ENCODE measurements at regions not wholly inside any gene's neighbourhood (a gene's known extent, or its start where the extent isn't known, plus 50 kb on each side); places are given as distances from the start of the nearest gene placed in this dataset.

- 64 to 72% (median 71%) methylated on average over 5 of the region's 5 CpGs for whole genome bisulfite sequencing, 3 donors
- Histone ChIP-seq H3K27ac (no peak overlapping the region), H3K27me3 (no peaks in the 10 kb centered on the region), H3K9me3 (no peaks in the 10 kb centered on the region), H3K4me3 (no peak overlapping the region), H3K4me1 (ENCODE audit: insufficient read depth) (peaks cover 4% of the 10 kb centered on the region), H3K36me3 (no peaks in the 10 kb centered on the region)
- no peak for DNase-seq
- intact Hi-C loops (cut with DNase I) = no loop called here
- TF ChIP-seq CTCF (IDR thresholded peaks at IDR 0.05) (no peak), POLR2A (IDR thresholded peaks at IDR 0.05) (no peak), EP300 (IDR thresholded peaks at IDR 0.05) (no peak)
Observed at GRCh38 chrX:39851745-39852455, 245.9 kb downstream of the BCOR start.

- H3K27ac ChIP-seq = no peak overlapping the region
- DNase-seq = no peak
Observed at GRCh38 chrX:39852491-39852890, 245.3 kb downstream of the BCOR start.

GRCh38 chrX:39853417-39854030, 244.2 kb downstream of the BCOR start:
- no peak for DNase-seq
- Histone ChIP-seq H3K27me3 (no peaks in the 10 kb centered on the region), H3K36me3 (no peaks in the 10 kb centered on the region), H3K27ac (no peak overlapping the region), H3K4me1 (ENCODE audit: insufficient read depth) (no peaks in the 10 kb centered on the region), H3K4me3 (no peak overlapping the region), H3K9me3 (no peaks in the 10 kb centered on the region)
- 23 to 29% (median 28%) methylated on average over 3 of the region's 3 CpGs for WGBS, 3 donors
- intact Hi-C loops (cut with DNase I) = no loop called here
- TF ChIP-seq POLR2A (IDR thresholded peaks at IDR 0.05) (no peak), CTCF (IDR thresholded peaks at IDR 0.05) (no peak), EP300 (IDR thresholded peaks at IDR 0.05) (no peak)

More at GRCh38 chrX:39852491-39852890, 245.3 kb downstream of the BCOR start:
- Histone ChIP-seq H3K4me3 (no peak overlapping the region), H3K9me3 (no peaks in the 10 kb centered on the region), H3K4me1 (ENCODE audit: insufficient read depth) (peaks cover 4% of the 10 kb centered on the region), H3K36me3 (no peaks in the 10 kb centered on the region), H3K27me3 (no peaks in the 10 kb centered on the region)
- 86 to 91% (median 87%) methylated on average over 3 of the region's 3 CpGs for WGBS, 3 donors
- TF ChIP-seq POLR2A (IDR thresholded peaks at IDR 0.05) (no peak), CTCF (IDR thresholded peaks at IDR 0.05) (no peak), EP300 (IDR thresholded peaks at IDR 0.05) (no peak)
- intact Hi-C loops (cut with DNase I) = no loop called here

- 78 to 87% (median 85%) methylated on average over 17 of the region's 17 CpGs for WGBS, 3 donors
- intact Hi-C loops (cut with DNase I) = no loop called here
- Histone ChIP-seq H3K27me3 (no peaks in the 10 kb centered on the region), H3K4me1 (ENCODE audit: insufficient read depth) (no peaks in the 10 kb centered on the region), H3K4me3 (no peak overlapping the region), H3K9me3 (no peaks in the 10 kb centered on the region), H3K27ac (no peak overlapping the region), H3K36me3 (no peaks in the 10 kb centered on the region)
- no peak for DNase-seq
- TF ChIP-seq POLR2A (IDR thresholded peaks at IDR 0.05) (no peak), EP300 (IDR thresholded peaks at IDR 0.05) (no peak), CTCF (IDR thresholded peaks at IDR 0.05) (no peak)
Observed at GRCh38 chrX:39854772-39855747, 242.7 kb downstream of the BCOR start.

Measured in ovary (tissue), 7 donors.